ENCODE measurements at regions not wholly inside any gene's neighbourhood (a gene's known extent, or its start where the extent isn't known, plus 50 kb on each side); places are given as distances from the start of the nearest gene placed in this dataset.

DNA sequence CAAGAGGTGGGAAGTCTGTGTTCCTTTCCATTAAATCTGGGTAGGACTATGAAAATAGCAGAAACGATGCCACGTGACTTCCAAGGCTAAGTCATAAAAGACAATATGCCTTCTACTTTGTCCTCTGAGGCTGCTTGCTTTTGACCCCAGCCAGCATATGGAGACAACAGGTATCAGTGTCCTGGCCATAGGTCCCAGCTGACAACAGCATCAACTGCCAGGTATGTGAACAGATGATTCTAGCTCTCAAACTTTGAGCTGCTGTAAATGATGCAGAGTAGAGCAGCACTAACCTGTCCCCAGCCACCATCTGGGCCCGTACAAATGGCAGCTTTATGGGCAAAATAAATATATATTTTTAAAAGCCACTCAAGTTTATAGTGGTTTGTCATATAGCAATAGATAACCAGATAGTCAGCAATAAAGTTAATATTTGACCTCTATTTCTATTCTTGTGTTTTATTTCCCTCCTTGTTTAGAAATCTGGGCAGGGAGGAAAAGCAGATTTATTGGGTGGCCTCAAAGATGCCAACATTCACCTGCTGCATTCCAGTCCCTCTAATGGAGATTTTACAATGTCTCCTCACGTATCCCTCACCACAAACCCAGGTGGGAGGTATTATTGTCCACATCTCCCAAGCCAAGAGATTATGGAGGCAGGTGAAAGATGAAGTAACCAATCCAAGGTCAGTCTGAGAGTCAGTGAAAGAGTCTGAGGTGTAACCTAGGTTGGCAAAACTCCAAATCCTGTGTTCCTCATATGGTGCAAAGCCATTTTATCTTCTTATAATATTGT lies 209.6 kb upstream of the LARGE1 start:
- intact Hi-C loops (cut with DNase I), result loop anchor here in 1 of 10 donors (10.0 kb wide), 1 partner anchor 215 kb away; no protein-coding TSS in a partner anchor
- no peak for TF ChIP-seq CTCF (IDR thresholded peaks at IDR 0.05)
- TF ChIP-seq POLR2A (IDR thresholded peaks at IDR 0.05), result no peak
- no peaks in the 10 kb centered on the region for H3K9me3 ChIP-seq
- 80 to 88% (median 85%) methylated on average over 4 of the region's 4 CpGs for WGBS, 4 donors
- no peak overlapping the region for H3K27ac ChIP-seq
- DNase-seq (no peak), ATAC-seq (no peak)
- no peak overlapping the region for H3K4me3 ChIP-seq
- peaks cover 0 to 8% (median 0%) of the 10 kb centered on the region in 12 donors for H3K4me1 ChIP-seq
- H3K36me3 ChIP-seq, result no peaks in the 10 kb centered on the region
- peaks cover 0 to 7% (median 0%) of the 10 kb centered on the region in 9 donors for H3K27me3 ChIP-seq

DNA sequence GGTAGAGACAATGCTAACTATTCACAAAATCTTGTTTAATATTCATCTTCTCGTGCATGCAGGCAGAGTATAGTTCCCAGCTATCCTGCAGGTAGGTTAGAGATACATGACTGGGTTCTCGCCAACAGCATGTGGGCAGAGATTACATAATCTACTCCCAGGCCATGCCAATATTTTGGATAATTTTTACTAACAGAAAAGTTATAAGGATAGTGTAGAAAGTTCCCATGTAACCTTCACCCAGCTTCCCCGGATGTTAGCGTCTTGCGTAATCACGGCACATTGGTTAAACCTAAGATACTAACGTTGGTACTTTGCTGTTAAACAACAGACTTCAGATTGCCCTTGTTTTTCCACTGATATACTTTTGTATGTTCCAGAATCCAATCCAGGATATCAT lies 215.5 kb upstream of the LARGE1 start:
- 83 to 89% (median 86%) methylated on average over 7 of the region's 7 CpGs for WGBS, 4 donors
- ATAC-seq, result no peak
- DNase-seq, result no peak
- no peaks in the 10 kb centered on the region for H3K9me3 ChIP-seq
- no peak overlapping the region for H3K4me3 ChIP-seq
- H3K36me3 ChIP-seq, result no peaks in the 10 kb centered on the region
- TF ChIP-seq CTCF (IDR thresholded peaks at IDR 0.05) (no peak), POLR2A (IDR thresholded peaks at IDR 0.05) (no peak)
- no peak overlapping the region for H3K27ac ChIP-seq
- no peaks in the 10 kb centered on the region for H3K27me3 ChIP-seq
- intact Hi-C loops (cut with DNase I), result no loop called here
- H3K4me1 ChIP-seq, result no peaks in the 10 kb centered on the region

DNA sequence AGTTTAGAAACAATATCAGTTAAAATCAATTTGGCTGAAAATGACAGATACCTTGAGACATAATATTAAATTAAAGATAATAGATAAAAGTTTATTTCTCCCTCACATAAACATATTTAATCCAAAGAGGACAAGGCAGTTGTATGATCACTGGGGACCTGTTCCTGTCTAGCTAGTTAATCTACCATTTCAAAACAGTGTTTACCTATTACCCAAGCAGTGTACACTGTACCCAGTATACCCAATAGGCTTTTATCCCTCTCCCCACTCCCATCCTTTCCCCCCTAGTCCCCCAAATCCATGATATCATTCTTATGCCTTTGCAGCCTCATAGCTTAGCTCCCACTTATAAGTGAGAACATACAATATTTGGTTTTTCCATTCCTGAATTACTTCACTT lies 229.7 kb upstream of the LARGE1 start:
- TF ChIP-seq POLR2A (IDR thresholded peaks at IDR 0.05) (no peak), CTCF (IDR thresholded peaks at IDR 0.05) (no peak)
- Histone ChIP-seq H3K36me3 (no peaks in the 10 kb centered on the region), H3K27ac (no peak overlapping the region), H3K9me3 (peaks cover 0 to 20% (median 3%) of the 10 kb centered on the region in 12 donors), H3K4me1 (no peaks in the 10 kb centered on the region), H3K4me3 (no peak overlapping the region), H3K27me3 (no peaks in the 10 kb centered on the region)
- DNase-seq (no peak), ATAC-seq (no peak)
- intact Hi-C loops (cut with DNase I), result no loop called here

GRCh38 chr22:34159491-34159890 lies 239.2 kb upstream of the LARGE1 start:
- H3K27ac ChIP-seq, result no peak overlapping the region
- ATAC-seq, result no peak
- H3K4me3 ChIP-seq, result no peak overlapping the region
- no peak for DNase-seq
- TF ChIP-seq POLR2A (IDR thresholded peaks at IDR 0.05), result no peak
- H3K36me3 ChIP-seq, result no peaks in the 10 kb centered on the region
- 84 to 92% (median 87%) methylated on average over 8 of the region's 8 CpGs for WGBS, 4 donors
- H3K27me3 ChIP-seq, result peaks cover 0 to 5% (median 0%) of the 10 kb centered on the region in 9 donors
- no peaks in the 10 kb centered on the region for H3K9me3 ChIP-seq
- H3K4me1 ChIP-seq, result no peaks in the 10 kb centered on the region
- intact Hi-C loops (cut with DNase I), result no loop called here

Measured in heart left ventricle (tissue), 16 donors.